Gastroesophageal sphincter (tissue), 4 donors: ENCODE measurements at regions not wholly inside any gene's neighbourhood (a gene's known extent, or its start where the extent isn't known, plus 50 kb on each side); places are given as distances from the start of the nearest gene placed in this dataset.

Source experiments
- ATAC-seq: fragments of 150-250 bp; one replicate; pipeline ENCODE4 v1.9.1; 2016; ENCODE audit warnings: mild to moderate bottlenecking, moderate library complexity
- H3K27ac ChIP-seq, 4 donors: fragments of 200-600 bp; sonication (generic) in 3 of 4; 1 replicate in 3 of 4; 2 replicates in 1 of 4; pipeline ENCODE4 v1.5.1; 2016 to 2019
- H3K27me3 ChIP-seq: fragments of 200-600 bp; sonication (generic); one replicate; pipeline ENCODE4 v1.5.1; 2019
- H3K36me3 ChIP-seq, 2 donors: fragments of 200-600 bp; sonication (generic); one replicate each; pipeline ENCODE4 v1.5.1; 2019; ENCODE audit warnings: control low read depth in 1 of 2
- H3K4me1 ChIP-seq, 3 donors: fragments of 200-600 bp; sonication (generic); 1 replicate in 2 of 3; 2 replicates in 1 of 3; pipeline ENCODE4 v1.5.1; 2016 to 2019; ENCODE audit warnings: control low read depth in 2 of 3
- H3K4me3 ChIP-seq, 2 donors: fragments of 200-600 bp; sonication (generic); one replicate each; pipeline ENCODE4 v1.5.1; 2019; ENCODE audit warnings: mild to moderate bottlenecking in 1 of 2, moderate library complexity in 1 of 2
- H3K9me3 ChIP-seq, 3 donors: fragments of 200-600 bp; sonication (generic); one replicate each; pipeline ENCODE4 v1.5.1; 2017 to 2019; ENCODE audit warnings: control low read depth in 2 of 3
- CTCF ChIP-seq, 4 experiments: fragments of 200-600 bp in 2 of 4; fragments of 450-650 bp in 2 of 4; sonication (generic) in 1 of 4; IDR thresholded peaks; one replicate each; pipeline ENCODE4 v1.5.1; 2017 to 2019; ENCODE audit warnings: antibody characterized with exemption in 4 of 4, mild to moderate bottlenecking in 2 of 4, moderate library complexity in 2 of 4
- EP300 ChIP-seq: sonication (generic); formaldehyde crosslinking; IDR thresholded peaks from one replicate; pipeline ENCODE4 v1.6.1; 2017; ENCODE audit warnings: antibody characterized with exemption, mild to moderate bottlenecking
- POLR2A ChIP-seq, 2 donors: fragments of 450-650 bp; IDR thresholded peaks; one replicate each; pipeline ENCODE4 v1.6.1; 2017; ENCODE audit warnings: antibody characterized with exemption in 2 of 2, mild to moderate bottlenecking in 2 of 2, moderate library complexity in 1 of 2
- POLR2AphosphoS5 ChIP-seq: sonication (generic); formaldehyde crosslinking; IDR thresholded peaks from one replicate; pipeline ENCODE4 v1.6.1; 2017; ENCODE audit warnings: antibody characterized with exemption
- WGBS, 2 donors: methylation state at CpG; one replicate each; pipeline ENCODE4 v1.1.5; 2018; ENCODE audit warnings: low coverage in 1 of 2; 5-methylcytosine and 5-hydroxymethylcytosine counted together

- ATAC-seq = no peak
- no peaks in the 10 kb centered on the region for H3K4me1 ChIP-seq
These were observed 88.3 kb downstream of the CD24 start for GRCh38 chr6:106886081-106886843.

GRCh38 chr6:106885679-106886078 lies 88.8 kb downstream of the CD24 start:
- ATAC-seq = no peak
- Histone ChIP-seq H3K27me3 (no peaks in the 10 kb centered on the region), H3K36me3 (no peaks in the 10 kb centered on the region), H3K4me1 (no peaks in the 10 kb centered on the region), H3K9me3 (no peaks in the 10 kb centered on the region), H3K4me3 (no peak overlapping the region), H3K27ac (no peak overlapping the region)
- 60% methylated on average over 1 of the region's 4 CpGs; no CpG with 5 or more reads in 1 of the 2 donors for WGBS, 2 donors
- TF ChIP-seq POLR2AphosphoS5 (no peak), POLR2A (IDR thresholded peaks at IDR 0.05) (no peak), CTCF (IDR thresholded peaks at IDR 0.05) (no peak), EP300 (no peak)

More at GRCh38 chr6:106886081-106886843, 88.3 kb downstream of the CD24 start:
- TF ChIP-seq CTCF (IDR thresholded peaks at IDR 0.05) (no peak), POLR2AphosphoS5 (no peak), EP300 (no peak), POLR2A (IDR thresholded peaks at IDR 0.05) (no peak)
- no peaks in the 10 kb centered on the region for H3K36me3 ChIP-seq
- H3K4me3 ChIP-seq = no peak overlapping the region
- no peaks in the 10 kb centered on the region for H3K9me3 ChIP-seq
- H3K27me3 ChIP-seq = no peaks in the 10 kb centered on the region
- no peak overlapping the region for H3K27ac ChIP-seq
- WGBS, 2 donors = 60 to 61% methylated on average over 9 of the region's 9 CpGs

- H3K27ac ChIP-seq = no peak overlapping the region
- no peaks in the 10 kb centered on the region for H3K27me3 ChIP-seq
- TF ChIP-seq POLR2AphosphoS5 = no peak
- TF ChIP-seq POLR2A (IDR thresholded peaks at IDR 0.05) = no peak
- no peak for TF ChIP-seq EP300
- TF ChIP-seq CTCF (IDR thresholded peaks at IDR 0.05) = no peak
- ATAC-seq = no peak
- H3K4me1 ChIP-seq = no peaks in the 10 kb centered on the region
- 81 to 82% methylated on average over 6 of the region's 6 CpGs for WGBS, 2 donors
- H3K36me3 ChIP-seq = no peaks in the 10 kb centered on the region
- no peaks in the 10 kb centered on the region for H3K9me3 ChIP-seq
- H3K4me3 ChIP-seq = no peak overlapping the region
These were observed 90.0 kb downstream of the CD24 start for GRCh38 chr6:106884576-106884975.

- Histone ChIP-seq H3K27ac (no peak overlapping the region), H3K27me3 (no peaks in the 10 kb centered on the region), H3K4me1 (no peaks in the 10 kb centered on the region), H3K36me3 (no peaks in the 10 kb centered on the region), H3K4me3 (no peak overlapping the region), H3K9me3 (no peaks in the 10 kb centered on the region)
- no peak for ATAC-seq
- TF ChIP-seq EP300 = no peak
- TF ChIP-seq POLR2AphosphoS5 = no peak
- no peak for TF ChIP-seq POLR2A (IDR thresholded peaks at IDR 0.05)
- no peak for TF ChIP-seq CTCF (IDR thresholded peaks at IDR 0.05)
- 23 to 31% methylated on average over 4 of the region's 4 CpGs for WGBS, 2 donors
These were observed 90.7 kb downstream of the CD24 start for GRCh38 chr6:106883808-106884262.
